ENCODE measurements at regions not wholly inside any gene's neighbourhood (a gene's known extent, or its start where the extent isn't known, plus 50 kb on each side); places are given as distances from the start of the nearest gene placed in this dataset.

DNA sequence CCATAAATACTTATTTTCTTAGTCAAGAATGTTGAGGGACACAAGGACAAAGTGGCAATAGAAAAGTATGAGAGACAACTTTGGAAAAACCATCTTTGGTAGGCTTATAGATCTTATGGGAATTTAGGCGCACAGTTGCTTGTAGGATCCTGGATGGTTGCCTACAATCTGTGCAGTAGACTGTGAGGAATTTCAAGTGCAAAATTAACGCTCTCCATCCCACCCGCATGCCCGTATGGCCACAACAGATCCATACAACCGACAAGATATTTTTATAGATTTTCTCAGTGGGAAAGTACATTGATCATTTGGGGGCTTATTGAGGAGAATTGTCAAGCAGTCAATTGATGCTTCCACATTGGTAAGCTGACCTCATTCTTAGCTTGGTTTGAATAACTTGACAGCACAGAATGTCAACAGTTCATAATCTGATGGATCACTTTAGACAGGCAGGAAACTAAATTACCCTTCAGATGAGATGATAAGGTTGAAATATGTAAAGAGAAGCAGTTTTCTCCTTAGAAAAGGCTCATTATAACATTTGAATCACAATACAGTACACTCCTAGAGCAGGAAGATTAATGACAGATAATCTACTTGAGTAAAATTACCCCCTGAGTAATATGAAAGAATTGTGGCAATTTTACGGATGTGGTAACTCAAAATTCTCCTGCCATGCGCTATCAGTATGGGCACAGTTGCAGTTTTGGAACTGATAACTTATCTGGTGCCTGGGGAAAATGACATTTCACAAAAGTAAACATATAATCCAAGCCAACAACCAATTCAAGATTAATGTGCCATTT, 479.7 kb downstream of the KIF20B start:
- intact Hi-C loops (cut with DNase I): no loop called here
- Histone ChIP-seq H3K27me3 (no peaks in the 10 kb centered on the region), H3K4me3 (no peak overlapping the region), H3K9me3 (no peaks in the 10 kb centered on the region), H3K27ac (no peak overlapping the region), H3K4me1 (no peaks in the 10 kb centered on the region), H3K36me3 (no peaks in the 10 kb centered on the region)
- TF ChIP-seq, protein P1, sequence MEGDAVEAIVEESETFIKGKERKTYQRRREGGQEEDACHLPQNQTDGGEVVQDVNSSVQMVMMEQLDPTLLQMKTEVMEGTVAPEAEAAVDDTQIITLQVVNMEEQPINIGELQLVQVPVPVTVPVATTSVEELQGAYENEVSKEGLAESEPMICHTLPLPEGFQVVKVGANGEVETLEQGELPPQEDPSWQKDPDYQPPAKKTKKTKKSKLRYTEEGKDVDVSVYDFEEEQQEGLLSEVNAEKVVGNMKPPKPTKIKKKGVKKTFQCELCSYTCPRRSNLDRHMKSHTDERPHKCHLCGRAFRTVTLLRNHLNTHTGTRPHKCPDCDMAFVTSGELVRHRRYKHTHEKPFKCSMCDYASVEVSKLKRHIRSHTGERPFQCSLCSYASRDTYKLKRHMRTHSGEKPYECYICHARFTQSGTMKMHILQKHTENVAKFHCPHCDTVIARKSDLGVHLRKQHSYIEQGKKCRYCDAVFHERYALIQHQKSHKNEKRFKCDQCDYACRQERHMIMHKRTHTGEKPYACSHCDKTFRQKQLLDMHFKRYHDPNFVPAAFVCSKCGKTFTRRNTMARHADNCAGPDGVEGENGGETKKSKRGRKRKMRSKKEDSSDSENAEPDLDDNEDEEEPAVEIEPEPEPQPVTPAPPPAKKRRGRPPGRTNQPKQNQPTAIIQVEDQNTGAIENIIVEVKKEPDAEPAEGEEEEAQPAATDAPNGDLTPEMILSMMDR (IDR thresholded peaks at IDR 0.05): no peak
- no peak for TF ChIP-seq POLR2A (IDR thresholded peaks at IDR 0.05)
- ATAC-seq: no peak
- DNase-seq: no peak
- 56% methylated on average over 7 of the region's 7 CpGs for WGBS (ENCODE audit: insufficient coverage, low coverage, low lambda C conversion rate, missing lambda C conversion rate)

GRCh38 chr10:90192825-90193224, 491.4 kb downstream of the KIF20B start:
- H3K27me3 ChIP-seq: no peaks in the 10 kb centered on the region
- ATAC-seq (no peak), DNase-seq (no peak)
- TF ChIP-seq POLR2A (IDR thresholded peaks at IDR 0.05): no peak
- TF ChIP-seq, protein P1 (IDR thresholded peaks at IDR 0.05): no peak
- no peaks in the 10 kb centered on the region for H3K9me3 ChIP-seq
- H3K4me3 ChIP-seq: no peak overlapping the region
- H3K27ac ChIP-seq: no peak overlapping the region
- 21% methylated on average over 1 of the region's 1 CpG for WGBS (ENCODE audit: insufficient coverage, low coverage, low lambda C conversion rate, missing lambda C conversion rate)
- H3K4me1 ChIP-seq: no peaks in the 10 kb centered on the region
- intact Hi-C loops (cut with DNase I): no loop called here
- H3K36me3 ChIP-seq: no peaks in the 10 kb centered on the region

DNA sequence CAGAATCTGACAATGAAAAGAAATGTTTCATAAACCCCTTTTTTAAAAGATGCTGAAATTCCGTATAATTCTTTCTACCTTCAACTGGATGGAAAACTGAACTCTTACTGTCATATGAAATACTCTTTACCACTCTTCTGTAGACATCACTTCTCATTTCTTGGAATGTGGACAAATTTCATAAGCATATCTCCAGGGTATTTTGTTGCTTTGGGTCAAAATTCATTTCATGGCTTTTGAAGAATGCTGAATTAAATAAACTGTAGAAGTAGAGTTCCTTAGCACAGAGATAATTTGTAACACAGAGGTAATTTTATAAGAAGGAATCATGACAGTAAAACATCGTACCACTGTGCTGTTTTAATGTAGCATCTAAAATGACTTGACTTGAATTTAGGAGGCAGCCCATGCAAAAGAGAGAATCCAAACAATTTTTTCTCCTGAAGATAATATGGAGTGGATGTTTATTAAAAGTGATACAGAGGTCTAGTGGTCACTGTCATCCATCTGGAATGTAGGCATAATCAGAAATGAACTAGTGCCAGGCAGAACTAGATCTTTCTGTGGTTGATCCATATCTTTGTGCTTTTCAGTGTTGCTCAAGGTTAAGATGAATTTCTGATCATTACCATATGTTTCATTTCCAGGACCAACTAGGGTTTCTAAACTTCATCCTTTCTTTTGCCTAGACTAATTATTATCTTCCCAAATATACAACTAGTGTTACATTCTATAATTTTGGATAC, 492.0 kb downstream of the KIF20B start:
- ATAC-seq: no peak
- 59% methylated on average over 2 of the region's 2 CpGs for WGBS (ENCODE audit: insufficient coverage, low coverage, low lambda C conversion rate, missing lambda C conversion rate)
- no peaks in the 10 kb centered on the region for H3K36me3 ChIP-seq

GRCh38 chr10:90195288-90195840, 494.0 kb downstream of the KIF20B start:
- no peaks in the 10 kb centered on the region for H3K27me3 ChIP-seq
- no peaks in the 10 kb centered on the region for H3K36me3 ChIP-seq
- ATAC-seq: no peak
- 52% methylated on average over 3 of the region's 3 CpGs for WGBS (ENCODE audit: insufficient coverage, low coverage, low lambda C conversion rate, missing lambda C conversion rate)
- H3K4me1 ChIP-seq: no peaks in the 10 kb centered on the region
- H3K4me3 ChIP-seq: no peak overlapping the region
- no peak for DNase-seq
- H3K27ac ChIP-seq: no peak overlapping the region
- TF ChIP-seq, protein P1 (IDR thresholded peaks at IDR 0.05): no peak
- TF ChIP-seq POLR2A (IDR thresholded peaks at IDR 0.05): no peak
- intact Hi-C loops (cut with DNase I): no loop called here
- no peaks in the 10 kb centered on the region for H3K9me3 ChIP-seq

More for the DNA sequence above, 492.0 kb downstream of the KIF20B start:
- Histone ChIP-seq H3K4me3 (no peak overlapping the region), H3K9me3 (no peaks in the 10 kb centered on the region), H3K27ac (no peak overlapping the region), H3K27me3 (no peaks in the 10 kb centered on the region), H3K4me1 (no peaks in the 10 kb centered on the region)
- DNase-seq: no peak
- intact Hi-C loops (cut with DNase I): no loop called here
- TF ChIP-seq, protein P1 (IDR thresholded peaks at IDR 0.05): no peak
